ENCODE measurements at regions not wholly inside any gene's neighbourhood (a gene's known extent, or its start where the extent isn't known, plus 50 kb on each side); places are given as distances from the start of the nearest gene placed in this dataset.

DNA sequence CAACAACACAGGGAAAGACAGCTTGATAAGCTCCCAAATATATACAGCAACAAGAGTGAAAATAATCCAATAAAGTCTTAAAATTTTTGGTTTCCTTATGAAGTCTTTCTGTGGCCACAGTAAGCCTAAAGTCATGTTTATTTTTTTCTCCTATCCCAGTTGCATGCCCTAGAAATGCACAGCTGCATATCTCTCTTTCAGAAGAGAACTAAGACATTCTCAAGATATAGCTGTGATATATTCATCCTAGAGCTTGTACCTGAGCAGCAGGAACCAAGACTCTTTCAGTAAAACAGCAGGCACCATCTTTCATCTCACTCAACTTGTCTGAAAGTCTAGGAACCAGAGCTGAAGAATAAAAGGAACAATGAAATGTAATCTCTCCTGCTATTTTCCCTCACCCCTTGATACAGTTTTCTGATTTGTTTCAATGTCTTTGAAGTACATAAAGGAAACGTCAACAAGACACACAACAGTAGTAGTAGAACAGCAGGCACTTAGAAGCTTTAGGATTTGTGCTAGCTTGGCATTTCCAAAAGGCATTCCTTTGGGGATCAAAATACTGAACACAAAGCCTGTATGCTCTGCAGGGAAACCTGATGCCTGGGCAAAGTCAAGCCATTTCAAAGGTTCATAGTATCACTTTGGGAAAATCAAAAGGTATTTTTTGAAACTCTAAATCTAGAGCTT, 536.8 kb downstream of the PYDC2 start:
- Histone ChIP-seq H3K4me3 (ENCODE audit: low read length) (no peak overlapping the region), H3K36me3 (replicated peaks; ENCODE audit: low read depth, low read length) (no peaks in the 10 kb centered on the region), H3K4me2 (ENCODE audit: low read length) (no peak overlapping the region), H3K4me1 (ENCODE audit: low read length) (no peaks in the 10 kb centered on the region), H3K27me3 (ENCODE audit: low read depth, low read length) (no peaks in the 10 kb centered on the region), H3K27ac (ENCODE audit: low read length) (no peak overlapping the region), H2AFZ (ENCODE audit: low read depth, low read length) (no peak overlapping the region), H3K79me2 (ENCODE audit: low read length) (no peaks in the 10 kb centered on the region), H4K20me1 (ENCODE audit: insufficient read depth, low read length) (no peaks in the 10 kb centered on the region), H3K9me3 (ENCODE audit: insufficient read depth, low read length) (no peaks in the 10 kb centered on the region), H3K9ac (ENCODE audit: low read length) (no peak overlapping the region)
- TF ChIP-seq, protein P1, sequence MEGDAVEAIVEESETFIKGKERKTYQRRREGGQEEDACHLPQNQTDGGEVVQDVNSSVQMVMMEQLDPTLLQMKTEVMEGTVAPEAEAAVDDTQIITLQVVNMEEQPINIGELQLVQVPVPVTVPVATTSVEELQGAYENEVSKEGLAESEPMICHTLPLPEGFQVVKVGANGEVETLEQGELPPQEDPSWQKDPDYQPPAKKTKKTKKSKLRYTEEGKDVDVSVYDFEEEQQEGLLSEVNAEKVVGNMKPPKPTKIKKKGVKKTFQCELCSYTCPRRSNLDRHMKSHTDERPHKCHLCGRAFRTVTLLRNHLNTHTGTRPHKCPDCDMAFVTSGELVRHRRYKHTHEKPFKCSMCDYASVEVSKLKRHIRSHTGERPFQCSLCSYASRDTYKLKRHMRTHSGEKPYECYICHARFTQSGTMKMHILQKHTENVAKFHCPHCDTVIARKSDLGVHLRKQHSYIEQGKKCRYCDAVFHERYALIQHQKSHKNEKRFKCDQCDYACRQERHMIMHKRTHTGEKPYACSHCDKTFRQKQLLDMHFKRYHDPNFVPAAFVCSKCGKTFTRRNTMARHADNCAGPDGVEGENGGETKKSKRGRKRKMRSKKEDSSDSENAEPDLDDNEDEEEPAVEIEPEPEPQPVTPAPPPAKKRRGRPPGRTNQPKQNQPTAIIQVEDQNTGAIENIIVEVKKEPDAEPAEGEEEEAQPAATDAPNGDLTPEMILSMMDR (IDR thresholded peaks at IDR 0.05; ENCODE audit: low read depth, low read length) = no peak
- TF ChIP-seq EZH2phosphoT487 (IDR thresholded peaks at IDR 0.05; ENCODE audit: low read depth) = no peak

DNA sequence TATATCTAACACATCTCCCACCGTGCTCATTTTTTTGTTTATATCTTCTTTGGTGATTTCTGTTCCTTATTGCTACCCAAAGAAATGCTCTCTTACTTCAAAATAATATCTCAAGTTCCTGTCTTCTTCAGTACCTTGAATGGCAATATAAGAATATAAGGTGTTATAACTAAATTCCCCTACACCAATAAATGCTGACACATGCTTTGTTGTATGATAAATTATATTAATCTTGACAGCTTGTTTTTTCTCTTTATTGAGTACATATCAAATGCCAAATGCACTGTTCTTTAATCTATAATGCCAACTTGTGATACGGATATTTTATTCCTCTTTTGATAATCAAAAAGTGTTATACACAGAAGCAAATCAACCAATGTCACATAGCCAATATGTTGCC, 540.3 kb downstream of the PYDC2 start:
- Histone ChIP-seq H3K27ac (ENCODE audit: low read length) (no peak overlapping the region), H2AFZ (ENCODE audit: low read depth, low read length) (no peak overlapping the region), H3K9ac (ENCODE audit: low read length) (no peak overlapping the region), H3K36me3 (replicated peaks; ENCODE audit: low read depth, low read length) (no peaks in the 10 kb centered on the region), H3K9me3 (ENCODE audit: insufficient read depth, low read length) (no peaks in the 10 kb centered on the region), H3K27me3 (ENCODE audit: low read depth, low read length) (no peaks in the 10 kb centered on the region), H3K4me3 (ENCODE audit: low read length) (no peak overlapping the region), H3K79me2 (ENCODE audit: low read length) (no peaks in the 10 kb centered on the region), H4K20me1 (ENCODE audit: insufficient read depth, low read length) (no peaks in the 10 kb centered on the region), H3K4me2 (ENCODE audit: low read length) (no peak overlapping the region), H3K4me1 (ENCODE audit: low read length) (no peaks in the 10 kb centered on the region)
- TF ChIP-seq, protein P1 (IDR thresholded peaks at IDR 0.05; ENCODE audit: low read depth, low read length) = no peak
- no peak for TF ChIP-seq EZH2phosphoT487 (IDR thresholded peaks at IDR 0.05; ENCODE audit: low read depth)

DNA sequence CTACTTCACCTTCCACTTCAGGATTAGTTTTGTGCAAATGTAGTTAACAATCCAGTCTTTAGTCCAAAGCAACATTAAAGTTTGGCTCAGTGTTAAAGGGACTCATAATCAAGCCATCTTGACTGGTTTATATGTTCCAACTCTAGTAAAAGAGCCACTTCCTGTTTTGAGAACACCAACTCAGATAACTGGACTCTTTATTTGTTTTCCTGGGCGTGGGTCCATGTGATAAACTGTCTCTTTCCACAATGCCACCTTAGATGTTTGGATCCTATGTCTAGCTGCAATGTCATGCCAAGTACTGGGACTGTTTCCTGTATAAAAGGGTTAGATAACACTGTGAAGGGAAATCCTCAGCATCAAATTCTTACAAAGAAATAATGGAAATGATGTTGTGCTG, 545.0 kb downstream of the PYDC2 start:
- TF ChIP-seq EZH2phosphoT487 (IDR thresholded peaks at IDR 0.05; ENCODE audit: low read depth) = no peak
- TF ChIP-seq, protein P1 (IDR thresholded peaks at IDR 0.05; ENCODE audit: low read depth, low read length) = no peak
- H3K9ac ChIP-seq (ENCODE audit: low read length) = no peak overlapping the region
- H3K79me2 ChIP-seq (ENCODE audit: low read length) = no peaks in the 10 kb centered on the region

DNA sequence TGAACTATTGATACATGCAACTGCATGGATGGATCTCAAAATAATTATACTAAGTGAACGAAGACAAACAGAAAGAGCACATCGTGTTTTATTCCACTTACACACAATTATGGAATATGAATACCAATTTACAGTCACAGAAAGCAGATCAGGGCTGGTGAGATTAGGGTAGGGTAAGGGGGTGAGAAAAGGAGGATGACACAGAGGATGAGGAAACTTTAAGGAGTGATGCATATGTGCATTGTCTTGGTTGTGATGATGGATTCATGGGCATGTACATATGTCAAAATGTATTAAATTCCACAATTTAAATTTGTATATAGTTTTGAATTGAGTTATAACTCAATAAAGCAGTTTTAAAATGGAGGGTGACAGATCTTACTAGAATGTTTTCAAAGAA, 548.9 kb downstream of the PYDC2 start:
- Histone ChIP-seq H3K79me2 (ENCODE audit: low read length) (no peaks in the 10 kb centered on the region), H3K27me3 (ENCODE audit: low read depth, low read length) (no peaks in the 10 kb centered on the region), H3K27ac (ENCODE audit: low read length) (no peak overlapping the region), H3K9me3 (ENCODE audit: insufficient read depth, low read length) (no peaks in the 10 kb centered on the region), H3K4me2 (ENCODE audit: low read length) (no peak overlapping the region), H4K20me1 (ENCODE audit: insufficient read depth, low read length) (no peaks in the 10 kb centered on the region), H3K4me1 (ENCODE audit: low read length) (no peaks in the 10 kb centered on the region), H2AFZ (ENCODE audit: low read depth, low read length) (no peak overlapping the region), H3K9ac (ENCODE audit: low read length) (no peak overlapping the region), H3K4me3 (ENCODE audit: low read length) (no peak overlapping the region), H3K36me3 (replicated peaks; ENCODE audit: low read depth, low read length) (no peaks in the 10 kb centered on the region)
- no peak for TF ChIP-seq EZH2phosphoT487 (IDR thresholded peaks at IDR 0.05; ENCODE audit: low read depth)
- TF ChIP-seq, protein P1 (IDR thresholded peaks at IDR 0.05; ENCODE audit: low read depth, low read length) = no peak

More for the DNA sequence above, 545.0 kb downstream of the PYDC2 start:
- Histone ChIP-seq H2AFZ (ENCODE audit: low read depth, low read length) (no peak overlapping the region), H4K20me1 (ENCODE audit: insufficient read depth, low read length) (no peaks in the 10 kb centered on the region), H3K27ac (ENCODE audit: low read length) (no peak overlapping the region), H3K4me1 (ENCODE audit: low read length) (no peaks in the 10 kb centered on the region), H3K27me3 (ENCODE audit: low read depth, low read length) (no peaks in the 10 kb centered on the region), H3K36me3 (replicated peaks; ENCODE audit: low read depth, low read length) (no peaks in the 10 kb centered on the region), H3K4me2 (ENCODE audit: low read length) (no peak overlapping the region), H3K4me3 (ENCODE audit: low read length) (no peak overlapping the region), H3K9me3 (ENCODE audit: insufficient read depth, low read length) (no peaks in the 10 kb centered on the region)

Measured in OCI-LY3 (cell line).